ENCODE measurements at regions not wholly inside any gene's neighbourhood (a gene's known extent, or its start where the extent isn't known, plus 50 kb on each side); places are given as distances from the start of the nearest gene placed in this dataset.
"Not testable (repeated sequence)": the region's sequence is repeated elsewhere in the genome, so short reads cannot be mapped to it uniquely, and the experiment has no call there.

DNA sequence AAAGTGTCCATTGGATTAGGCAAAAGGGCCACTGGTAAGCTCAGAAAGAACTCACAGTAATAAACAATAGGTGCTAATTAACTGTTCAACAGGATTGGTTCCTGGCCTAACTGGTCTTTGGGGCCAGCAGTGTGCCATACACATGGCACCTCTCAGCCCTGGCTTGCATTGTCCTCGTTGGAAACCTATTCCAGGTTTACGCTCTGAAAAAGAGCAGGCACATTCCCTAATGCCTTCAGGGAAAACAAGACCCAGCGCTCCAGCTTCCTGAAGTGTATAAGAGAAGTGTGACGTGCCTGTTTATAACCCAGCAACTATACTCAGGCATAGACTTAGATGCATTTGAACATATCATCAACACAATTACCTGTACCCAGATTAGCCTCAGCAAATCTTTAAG is 51.9 kb upstream of the RBM47 start:
- no peak for DNase-seq (ENCODE audit: low spot score)
- ATAC-seq: no peak

DNA sequence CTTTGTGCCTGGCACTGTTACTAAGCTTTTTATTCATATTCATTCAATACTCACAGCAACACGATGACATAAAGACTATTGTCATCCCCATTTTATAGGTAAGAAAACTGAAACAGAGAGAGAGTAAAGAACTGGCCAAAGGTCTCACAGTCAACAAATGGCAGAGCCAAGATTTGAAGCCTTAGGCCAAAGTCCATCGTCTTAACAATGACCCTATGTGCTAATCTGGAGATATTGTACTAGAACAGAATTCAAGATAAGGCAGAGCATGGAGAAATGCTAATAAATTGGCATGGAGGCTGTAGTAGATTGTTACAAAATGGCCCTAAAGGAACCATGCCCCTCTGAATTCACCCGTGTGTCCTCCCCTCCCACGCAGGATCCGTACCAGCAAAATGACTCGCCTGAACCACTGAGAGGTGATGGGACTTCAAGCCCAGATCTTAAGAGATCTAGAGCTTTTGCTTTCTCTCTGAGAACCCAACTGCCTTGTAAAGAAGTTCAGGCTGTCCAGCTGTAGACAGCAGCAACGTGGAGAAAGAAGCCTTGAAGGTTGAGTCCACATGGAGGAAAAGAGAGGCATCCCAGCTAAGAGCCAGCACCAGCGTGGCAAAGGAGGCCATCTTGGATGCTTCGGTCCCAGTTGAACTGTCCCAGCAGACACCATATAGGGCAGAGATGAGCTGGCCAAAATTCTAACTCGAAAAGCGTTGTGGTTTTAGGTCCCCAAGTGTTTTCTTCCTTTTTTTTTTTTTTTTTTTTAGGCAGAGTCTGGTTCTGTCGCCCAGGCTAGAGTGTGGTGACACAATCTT is 52.8 kb upstream of the RBM47 start:
- DNase-seq (ENCODE audit: low spot score) (no peak), ATAC-seq (no peak)

DNA sequence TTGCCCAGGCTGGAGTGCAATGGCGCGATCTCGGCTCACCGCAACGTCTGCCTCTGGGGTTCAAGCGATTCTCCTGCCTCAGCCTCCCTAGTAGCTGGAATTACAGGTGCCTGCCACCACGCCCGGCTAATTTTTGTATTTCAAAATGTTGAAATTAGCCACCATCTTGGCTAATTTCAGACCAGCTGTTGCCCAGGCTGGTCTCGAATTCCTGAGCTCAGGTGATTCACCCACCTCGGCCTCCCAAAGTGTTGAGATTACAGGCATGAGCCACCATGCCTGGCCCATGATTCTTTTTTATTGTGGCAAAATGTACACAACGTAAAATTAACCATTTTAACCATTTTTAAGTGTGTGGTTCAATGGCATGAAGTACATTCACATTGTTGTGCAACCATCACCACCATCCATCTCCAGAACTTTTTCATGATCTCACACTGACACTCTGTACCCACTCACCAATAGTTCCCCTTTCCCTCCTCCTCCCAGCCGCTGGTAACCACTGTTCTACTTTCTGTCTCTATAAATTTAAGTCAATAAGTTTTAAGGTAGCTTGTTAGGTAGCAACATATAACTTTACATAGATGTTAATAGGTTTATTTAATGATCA is 54.0 kb upstream of the RBM47 start:
- not testable (repeated sequence) for DNase-seq (ENCODE audit: low spot score); ATAC-seq

DNA sequence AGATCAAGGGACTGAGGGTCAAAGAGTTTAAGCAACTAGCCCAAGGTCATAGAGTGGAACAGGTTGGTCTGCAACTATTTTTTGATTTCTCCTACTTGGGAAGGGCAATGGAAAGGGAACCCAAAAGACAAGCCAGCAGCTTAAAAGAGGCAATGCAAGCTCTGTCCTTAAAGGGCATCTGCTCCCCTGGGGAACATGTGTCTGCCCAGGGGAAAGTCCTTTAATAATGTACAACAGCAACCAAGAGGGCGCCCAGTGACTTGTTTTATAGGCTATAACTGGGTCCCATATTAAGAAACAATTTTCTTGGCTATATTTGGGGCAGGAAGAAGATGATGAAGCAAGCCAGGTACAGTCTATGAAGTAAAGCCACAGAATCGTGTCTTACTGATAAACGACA is 54.7 kb upstream of the RBM47 start:
- DNase-seq (ENCODE audit: low spot score): no peak
- no peak for ATAC-seq

DNA sequence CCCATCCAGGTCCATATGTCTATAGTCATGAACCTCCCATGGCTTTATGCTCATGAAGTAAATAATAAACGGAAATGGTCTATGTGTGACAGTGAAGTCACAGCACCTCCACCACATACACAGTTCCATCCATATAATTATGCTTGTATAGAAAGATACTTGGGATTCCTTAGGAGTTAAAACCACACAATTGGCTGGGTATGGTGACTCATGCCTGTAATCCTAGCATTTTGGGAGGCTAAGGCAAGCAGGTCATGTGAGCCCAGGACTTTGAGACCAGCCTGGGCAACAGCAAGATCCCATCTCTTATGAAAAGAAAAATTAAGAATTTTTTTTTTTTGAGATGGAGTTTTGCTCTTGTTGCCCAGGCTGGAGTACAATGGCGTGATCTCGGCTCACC is 55.6 kb upstream of the RBM47 start:
- no peak for ATAC-seq
- no peak for DNase-seq (ENCODE audit: low spot score)

DNA sequence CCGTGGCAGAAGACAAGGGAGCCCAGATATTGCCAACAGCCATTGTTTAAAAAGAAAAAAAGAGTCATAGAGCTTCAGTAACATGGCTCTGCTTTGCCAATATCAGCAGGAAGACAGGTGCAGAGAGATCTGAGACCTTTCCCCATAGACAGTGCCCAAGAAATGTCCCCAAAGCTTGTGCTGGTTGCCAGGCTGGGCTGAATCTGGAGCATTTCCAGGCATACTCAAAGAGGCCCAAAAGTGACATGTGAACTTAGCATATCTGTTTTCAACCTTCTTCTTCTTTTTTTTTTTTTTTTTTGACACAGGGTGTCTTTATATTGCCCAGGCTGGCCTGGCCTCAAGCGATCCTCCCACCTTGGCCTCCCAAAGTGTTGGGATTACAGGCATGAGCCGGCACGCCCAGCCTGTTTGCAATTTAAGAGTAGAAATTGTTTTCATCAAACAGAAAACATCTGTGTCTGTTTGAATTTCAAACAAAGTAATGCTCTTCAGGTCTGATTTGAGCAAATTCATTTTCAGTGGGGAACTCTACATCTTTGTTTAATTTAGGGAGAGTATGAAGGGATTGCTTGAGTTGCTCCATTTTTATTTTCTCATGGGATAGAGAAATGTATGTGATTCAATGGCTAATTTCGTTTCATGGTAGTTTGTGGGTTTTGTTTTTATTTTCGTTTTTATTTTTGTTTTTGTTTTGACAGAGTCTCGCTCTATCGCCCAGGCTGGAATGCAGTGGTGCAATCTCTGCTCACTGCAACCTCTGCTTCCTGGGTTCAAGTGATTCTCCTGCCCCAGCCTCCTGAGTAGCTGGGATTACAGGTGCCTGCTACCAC is 56.6 kb upstream of the RBM47 start:
- DNase-seq (ENCODE audit: low spot score) (no peak), ATAC-seq (peak; percentile 18)

DNA sequence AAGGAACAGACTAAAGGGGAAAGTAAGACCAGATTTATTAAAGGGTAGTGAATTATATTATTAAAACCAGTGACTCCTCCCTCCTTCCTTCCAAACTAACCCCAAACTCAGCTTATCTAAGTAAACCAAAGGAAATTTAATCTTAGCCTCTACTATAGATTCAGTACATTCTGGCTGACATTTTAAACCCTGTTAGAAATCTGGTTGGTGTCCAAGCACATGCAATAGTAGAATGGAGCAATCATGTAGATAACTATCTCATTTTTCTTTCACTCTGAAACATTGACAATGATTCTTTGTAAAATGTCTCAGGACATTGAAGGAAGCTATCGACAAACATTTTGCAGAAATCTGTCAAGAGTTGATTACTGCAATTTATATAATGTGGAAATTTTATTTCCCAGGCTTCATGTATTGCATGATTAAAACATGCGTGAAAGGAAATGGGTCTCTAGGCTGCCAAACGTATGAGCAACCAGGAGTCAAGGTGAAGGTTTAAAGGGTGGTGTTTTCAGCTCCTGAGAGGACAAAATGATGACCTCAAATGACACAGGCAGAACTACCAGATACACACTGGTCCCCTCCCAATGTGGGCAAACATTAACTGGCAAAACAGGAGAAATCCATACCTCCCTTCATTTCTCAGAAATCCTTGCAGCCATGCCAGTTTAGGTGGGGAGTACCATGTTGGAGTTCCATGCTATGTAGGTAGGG is 58.2 kb upstream of the RBM47 start:
- DNase-seq (ENCODE audit: low spot score) (no peak), ATAC-seq (peak; percentile 86)

DNA sequence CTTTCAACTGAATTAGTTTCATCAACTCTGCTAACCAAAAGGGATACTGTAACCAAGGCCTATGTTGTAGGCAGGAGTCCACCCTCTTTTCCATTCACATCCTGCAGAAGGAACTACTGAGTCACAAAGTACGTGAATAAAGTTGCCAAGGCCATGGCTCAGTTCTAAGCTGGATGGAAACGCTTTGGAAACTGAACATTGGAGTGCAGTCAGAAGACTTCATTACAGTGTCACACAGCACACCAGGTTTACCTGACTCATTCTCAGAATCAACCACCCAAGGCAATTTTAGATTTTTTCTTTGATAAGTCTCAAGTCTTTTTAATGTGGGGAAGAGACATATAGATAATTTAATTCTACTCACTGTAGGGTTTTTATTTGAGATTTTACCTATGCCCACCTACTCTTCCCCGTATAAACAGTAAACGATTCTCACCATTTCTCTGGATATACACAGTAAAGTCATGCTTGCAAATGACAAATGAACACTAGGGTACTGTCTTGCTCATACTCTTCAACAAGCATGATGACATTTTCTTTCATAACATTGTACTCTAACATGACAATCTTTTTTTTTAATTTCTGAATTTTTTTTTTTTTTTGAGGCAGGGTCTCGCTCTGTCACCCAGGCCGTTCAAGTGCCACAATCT is 58.9 kb upstream of the RBM47 start:
- peak; percentile 6 for ATAC-seq
- no peak for DNase-seq (ENCODE audit: low spot score)

DNA sequence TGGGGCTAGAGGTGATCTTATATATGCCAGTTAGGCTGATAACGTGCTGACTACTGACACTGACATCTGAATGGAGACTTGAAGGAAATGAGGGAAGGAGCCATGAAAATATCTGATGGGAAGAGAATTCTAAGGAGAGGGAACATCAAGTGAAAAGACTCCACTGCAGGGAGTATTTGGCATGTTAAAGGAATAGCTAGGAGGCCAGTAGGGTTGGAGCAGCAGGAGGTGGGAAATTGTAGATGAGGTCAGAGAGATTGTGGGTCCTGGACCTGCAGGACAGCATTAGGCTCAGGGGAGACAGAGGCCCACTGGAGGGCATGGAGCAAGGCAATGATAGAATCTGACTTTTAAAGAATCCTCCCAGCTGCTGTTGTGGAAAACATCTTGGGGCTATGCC is 55.8 kb upstream of the NSUN7 start:
- no peak for DNase-seq (ENCODE audit: low spot score)
- no peak for ATAC-seq

DNA sequence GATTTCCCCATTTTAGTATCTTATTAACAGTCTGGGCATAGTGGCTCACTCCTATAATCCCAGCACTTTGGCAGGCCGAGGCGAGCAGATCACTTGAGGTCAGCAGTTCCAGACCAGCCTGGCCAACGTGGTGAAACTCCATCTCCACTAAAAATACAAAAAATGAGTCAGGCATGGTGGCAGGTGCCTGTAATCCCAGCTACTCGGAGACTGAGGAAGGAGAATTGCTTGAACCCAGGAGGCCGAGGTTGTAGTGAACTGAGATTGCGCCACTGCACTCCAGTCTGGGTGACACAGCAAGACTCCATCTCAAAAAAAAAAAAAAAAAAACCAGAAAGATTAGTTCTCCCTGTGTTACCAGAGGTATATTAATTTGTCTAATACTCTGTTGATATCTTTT is 52.3 kb upstream of the NSUN7 start:
- not testable (repeated sequence) for DNase-seq (ENCODE audit: low spot score); ATAC-seq

DNA sequence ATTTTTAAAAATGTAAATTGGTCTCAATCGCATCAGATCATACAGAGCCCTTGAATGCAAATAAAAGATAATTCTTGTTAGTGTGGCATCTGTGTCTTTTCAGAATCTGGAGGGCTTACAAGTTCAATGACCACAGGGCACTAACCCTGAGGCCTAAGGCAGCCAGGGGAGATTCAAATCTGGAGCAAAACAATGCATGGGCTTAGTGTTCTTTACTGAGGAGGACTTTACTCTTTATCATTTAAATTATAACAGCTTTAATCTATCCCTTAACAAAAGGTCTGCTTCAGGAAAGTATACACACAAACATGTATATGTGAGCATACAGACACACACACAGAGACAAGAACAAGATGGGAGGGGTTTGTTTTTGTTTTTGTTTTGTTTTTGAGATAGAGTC is 51.0 kb upstream of the NSUN7 start:
- ATAC-seq (peak; percentile 77), DNase-seq (ENCODE audit: low spot score) (no peak)

DNA sequence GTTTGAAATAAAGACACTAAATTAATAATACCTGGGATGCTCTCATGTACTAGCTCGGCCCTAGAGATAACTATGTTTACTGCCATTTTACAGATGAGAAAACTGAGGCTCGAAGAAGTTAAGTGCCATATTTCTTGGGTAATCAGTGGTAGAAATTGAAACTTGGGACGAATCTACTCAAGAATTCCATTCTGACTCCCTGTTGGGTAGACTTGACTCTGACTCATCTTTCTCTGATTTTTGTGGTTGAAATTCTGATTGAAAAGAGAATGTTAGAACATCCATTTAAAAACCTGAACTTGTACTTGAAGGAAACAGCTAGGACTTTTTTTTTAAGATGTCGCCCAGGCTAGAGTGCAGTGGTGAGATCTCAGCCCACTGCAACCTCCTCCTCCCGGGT is 50.1 kb upstream of the NSUN7 start:
- DNase-seq (ENCODE audit: low spot score) (no peak), ATAC-seq (no peak)

Measured in left lobe of liver (tissue), 2 donors.